ENCODE measurements at regions not wholly inside any gene's neighbourhood (a gene's known extent, or its start where the extent isn't known, plus 50 kb on each side); places are given as distances from the start of the nearest gene placed in this dataset.

DNA sequence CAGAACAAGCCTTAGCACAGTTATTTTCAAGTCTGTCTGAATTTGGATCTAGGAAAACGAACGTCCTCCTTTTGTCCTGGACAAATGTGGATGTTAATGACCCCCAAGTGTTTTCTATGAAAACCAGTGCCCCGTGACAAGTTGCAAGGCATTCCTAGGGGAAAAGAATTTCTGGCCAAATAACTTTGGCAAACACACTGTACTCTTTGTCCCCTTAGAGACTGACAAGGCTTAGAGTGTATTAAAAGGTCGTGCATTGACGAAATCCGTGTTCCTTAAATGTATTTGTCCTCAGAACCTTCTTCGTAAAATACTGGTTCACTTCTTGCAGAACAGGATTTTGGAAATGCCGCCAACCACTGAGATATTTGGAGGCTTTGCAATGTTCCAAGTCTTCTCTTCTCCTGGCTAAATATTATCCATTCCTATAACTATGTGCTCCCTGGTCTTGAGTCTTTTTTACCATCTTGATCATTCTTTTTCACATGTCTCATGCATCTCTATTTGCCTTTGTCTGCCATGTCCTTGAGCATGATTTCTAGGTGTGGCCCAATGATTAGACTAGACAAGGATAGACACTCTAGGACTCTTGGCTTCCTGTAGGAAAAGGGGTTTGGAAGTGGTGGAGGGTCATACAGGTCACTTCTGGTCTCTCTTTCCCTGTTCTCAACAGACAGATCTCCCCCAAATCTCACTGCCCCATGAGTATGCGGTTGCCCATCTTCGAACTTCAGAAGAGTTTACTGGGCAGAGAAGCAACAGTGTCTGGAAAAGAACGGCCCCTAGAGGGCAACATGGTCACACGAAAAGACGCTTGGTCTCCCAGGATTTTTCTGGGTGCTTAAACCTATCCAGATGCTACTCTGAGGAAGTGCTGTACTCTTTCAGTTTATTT is 117.5 kb downstream of the EDEM1 start:
- DNase-seq = peak; percentile 43

DNA sequence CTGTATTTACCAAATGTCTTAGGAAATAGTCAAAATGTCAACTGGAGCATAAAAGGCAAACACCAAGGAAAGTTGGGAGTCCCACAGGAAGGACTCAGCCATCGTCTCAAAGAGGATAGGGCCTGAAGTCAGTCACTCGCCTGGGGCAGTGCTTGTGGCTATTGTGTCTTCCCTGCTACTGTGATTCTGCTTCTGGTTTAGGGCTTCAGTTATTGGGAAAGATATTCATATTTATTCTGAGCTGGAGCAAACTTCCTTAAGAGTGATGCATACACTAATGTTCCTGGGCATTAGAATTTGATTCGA is 118.1 kb downstream of the EDEM1 start:
- DNase-seq = no peak

DNA sequence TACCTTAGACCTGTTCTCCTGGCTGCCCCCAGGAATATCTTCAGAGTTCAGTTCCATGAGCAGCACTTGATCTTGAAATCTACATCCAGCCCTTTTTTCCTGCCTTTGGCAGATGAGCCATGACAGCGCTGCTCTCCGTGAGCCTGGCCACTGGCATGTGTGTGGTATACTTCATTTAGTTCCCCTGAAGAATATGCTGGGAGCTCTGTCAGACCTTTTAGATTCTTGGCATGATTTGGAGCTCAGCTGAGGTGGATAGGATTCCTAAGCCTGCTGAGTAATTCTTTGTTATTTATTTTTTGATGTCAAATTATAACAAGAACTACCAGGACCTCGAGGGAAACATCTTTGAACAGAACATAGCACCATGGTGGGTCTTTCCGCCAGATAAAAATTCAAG is 121.7 kb downstream of the EDEM1 start:
- DNase-seq = no peak

DNA sequence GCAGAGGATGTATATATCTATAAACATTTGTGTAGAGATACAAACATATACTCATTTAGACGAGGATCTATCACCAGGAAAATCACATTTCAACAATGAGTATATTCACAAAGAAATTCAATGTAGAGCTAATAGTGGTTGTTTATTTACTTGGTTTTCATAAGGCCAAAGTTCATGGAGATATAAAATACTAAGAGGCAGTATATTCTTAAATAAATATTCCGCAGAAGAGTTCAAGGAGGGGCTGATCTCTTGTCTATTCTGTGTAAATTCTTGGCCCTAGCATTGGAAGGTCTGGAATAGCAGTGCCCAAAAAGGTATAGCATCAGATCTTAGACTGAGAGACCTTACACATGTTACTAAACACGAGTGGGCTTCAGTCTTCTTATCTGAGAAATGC is 122.1 kb downstream of the EDEM1 start:
- DNase-seq = no peak

DNA sequence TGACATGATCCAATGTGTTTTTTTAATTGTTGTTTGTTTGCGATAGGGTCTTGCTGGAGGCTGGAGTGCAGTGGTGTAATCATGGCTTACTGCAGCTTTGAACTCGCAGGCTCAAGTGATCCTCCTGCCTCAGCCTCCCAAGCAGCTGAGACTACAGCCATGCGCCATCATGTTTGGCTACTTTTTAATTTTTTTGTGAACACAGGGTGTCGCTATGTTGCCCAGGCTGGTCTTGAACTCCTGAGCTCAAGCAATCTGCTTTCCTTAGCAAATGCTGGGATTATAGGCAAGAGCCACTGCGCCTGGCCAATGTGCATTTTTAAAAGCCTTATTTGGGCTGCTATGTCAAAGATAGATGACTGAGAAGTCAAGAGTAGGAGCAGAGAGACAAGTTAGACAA is 123.0 kb downstream of the EDEM1 start:
- DNase-seq = no peak

DNA sequence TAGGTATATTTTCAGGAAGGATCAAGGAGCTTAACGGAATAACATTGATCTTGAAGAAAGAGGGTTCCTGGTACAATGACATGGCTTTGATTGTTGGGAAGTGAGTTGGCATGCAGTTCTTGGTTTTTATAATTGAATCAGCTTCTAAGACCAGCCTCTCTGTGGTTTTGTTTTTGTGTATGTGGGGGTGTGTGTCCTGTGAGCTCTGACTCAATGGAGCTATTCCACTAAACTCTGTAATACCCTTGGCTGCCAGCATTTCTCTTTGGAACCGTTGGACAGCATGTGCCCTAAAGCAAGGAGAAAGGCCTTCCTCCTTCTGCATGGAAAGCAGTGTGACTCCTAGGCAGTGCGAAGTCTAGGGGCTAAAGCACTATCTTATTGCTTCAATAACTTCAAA is 124.8 kb downstream of the EDEM1 start:
- no peak for DNase-seq

DNA sequence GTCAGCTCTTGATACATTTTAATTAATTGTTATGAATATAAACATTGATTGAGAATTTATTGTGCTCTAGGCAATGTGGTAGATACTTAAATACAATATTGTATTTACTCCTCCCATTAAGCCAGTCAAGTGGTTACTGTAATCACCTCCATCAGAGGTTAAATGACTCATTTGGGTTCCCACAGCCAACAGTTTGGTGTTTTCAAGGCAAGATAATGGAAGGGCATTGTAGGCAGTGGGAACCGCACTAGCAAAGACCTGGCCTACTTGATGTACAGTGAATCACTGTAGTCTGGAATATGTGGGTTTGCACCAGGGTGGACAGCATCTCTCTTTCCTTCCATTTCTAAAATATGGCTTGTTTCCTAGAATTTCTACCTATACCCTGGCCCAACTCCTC is 127.4 kb downstream of the EDEM1 start:
- no peak for DNase-seq

DNA sequence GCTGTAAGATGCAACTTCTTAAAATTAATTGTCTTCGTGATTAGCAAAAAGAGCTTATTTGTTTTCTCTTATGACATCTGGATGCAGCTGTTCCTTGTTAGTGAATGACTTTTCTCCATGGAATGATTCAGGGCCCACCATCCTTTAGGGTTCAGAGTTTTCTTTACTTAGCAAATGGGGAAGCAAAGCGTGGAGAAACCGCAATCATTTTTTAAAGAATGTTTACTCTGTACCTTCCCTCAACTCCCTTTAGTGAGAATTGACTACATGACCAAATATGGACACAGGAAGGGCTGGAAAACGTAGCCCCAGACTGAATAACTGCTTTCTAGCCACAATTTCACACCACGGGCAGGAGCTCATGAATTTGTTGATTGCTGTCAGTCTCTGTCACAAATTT is 130.1 kb downstream of the EDEM1 start:
- DNase-seq = no peak

DNA sequence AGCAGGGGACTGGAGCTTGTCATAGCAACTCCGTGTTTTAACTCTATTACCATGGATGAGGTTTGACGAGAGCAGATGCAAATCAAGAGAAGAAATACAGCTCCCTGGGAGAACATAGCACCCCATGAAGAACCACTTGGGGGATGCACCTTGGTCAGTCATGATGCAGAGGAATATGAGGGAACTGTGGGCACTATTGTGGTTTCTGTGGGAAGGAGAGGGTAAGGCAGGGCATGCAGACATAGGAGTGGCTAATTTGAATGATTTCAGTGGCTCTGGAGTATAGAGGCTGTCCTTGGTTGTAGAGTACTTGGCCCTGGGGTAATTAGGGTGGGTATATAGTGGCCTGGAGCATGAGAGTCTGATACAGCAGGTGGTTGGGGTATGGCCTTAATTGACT is 131.9 kb downstream of the EDEM1 start:
- DNase-seq = no peak

DNA sequence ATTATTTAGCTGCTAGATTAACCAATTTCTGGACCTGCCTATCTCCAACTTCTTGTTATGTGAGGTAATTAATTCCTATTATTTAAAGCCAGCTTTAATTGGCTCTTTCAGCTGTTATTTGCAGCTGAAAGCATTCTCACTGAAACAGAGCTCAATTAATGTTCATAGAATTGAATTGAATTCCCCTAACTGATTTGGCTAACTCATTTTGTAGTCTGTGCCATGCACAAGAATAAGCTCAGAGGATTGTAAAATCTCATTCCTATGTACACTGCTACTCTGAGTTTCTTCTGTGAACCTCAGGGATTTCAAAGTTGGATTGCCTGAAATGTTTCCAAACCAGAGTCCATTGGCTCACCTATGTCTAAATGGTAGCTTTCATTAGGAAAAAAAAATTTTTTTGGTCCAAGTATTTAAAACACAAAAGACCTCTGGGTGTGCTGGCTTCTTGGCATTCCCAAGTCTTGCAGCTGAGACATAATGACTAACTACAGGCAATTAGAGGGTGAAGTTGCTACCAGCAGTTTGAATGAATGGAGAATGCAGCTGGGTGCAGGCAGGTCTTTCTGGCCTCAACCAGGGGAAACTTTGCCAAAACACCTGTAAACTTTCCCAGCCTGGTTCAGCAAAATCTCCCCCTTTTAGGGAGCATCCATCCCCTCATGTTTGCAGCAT is 134.3 kb downstream of the EDEM1 start:
- no peak for DNase-seq

DNA sequence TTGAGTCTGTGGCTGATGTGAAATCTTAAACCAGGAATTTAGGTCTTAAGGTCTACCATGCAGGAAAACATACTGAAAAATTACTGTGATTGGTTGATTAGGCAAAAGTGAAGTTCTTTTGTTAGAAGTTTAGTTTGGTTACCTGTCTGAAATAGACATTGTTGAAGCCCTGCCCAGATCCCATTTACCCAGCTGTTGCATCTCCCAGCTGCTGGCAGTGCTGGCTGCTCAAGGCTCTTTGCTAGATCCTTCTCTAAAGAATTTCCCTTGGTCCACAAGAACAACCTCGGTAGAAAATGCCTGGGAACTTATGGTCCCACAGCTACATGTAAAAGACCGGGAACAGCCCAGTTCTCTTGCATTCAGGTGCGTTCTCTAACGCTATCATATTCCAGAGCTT is 137.3 kb downstream of the EDEM1 start:
- DNase-seq = no peak

DNA sequence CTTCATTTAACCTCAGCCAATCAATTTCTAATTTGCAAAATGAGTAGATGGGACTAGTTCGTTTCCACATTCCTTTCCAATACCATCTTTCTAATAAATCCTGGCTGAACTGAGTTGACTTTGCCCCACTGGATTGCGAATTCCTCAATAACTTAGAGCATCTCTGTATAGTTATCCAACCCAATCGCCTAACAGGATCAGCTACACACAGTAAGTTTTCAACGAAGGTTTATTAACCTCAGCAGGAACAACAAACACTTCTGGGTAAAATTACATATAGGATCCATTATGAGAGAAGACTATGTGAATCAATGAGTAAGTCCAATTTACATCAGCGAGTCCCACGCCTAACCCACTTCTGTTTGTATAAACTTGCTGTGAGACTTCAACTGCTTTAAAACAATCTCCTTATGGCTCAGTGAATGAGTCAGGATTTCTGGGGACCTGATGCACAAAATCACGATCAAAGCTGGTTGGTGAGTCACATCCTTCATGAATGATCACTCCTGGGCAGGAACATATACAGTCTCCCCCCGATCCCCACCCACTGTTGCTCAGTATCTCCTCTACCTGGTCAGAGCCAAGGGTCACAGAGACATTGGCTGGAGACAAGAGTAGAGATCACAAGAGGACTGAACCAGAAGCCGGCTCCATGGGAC is 142.8 kb downstream of the EDEM1 start:
- DNase-seq = peak; percentile 59

DNA sequence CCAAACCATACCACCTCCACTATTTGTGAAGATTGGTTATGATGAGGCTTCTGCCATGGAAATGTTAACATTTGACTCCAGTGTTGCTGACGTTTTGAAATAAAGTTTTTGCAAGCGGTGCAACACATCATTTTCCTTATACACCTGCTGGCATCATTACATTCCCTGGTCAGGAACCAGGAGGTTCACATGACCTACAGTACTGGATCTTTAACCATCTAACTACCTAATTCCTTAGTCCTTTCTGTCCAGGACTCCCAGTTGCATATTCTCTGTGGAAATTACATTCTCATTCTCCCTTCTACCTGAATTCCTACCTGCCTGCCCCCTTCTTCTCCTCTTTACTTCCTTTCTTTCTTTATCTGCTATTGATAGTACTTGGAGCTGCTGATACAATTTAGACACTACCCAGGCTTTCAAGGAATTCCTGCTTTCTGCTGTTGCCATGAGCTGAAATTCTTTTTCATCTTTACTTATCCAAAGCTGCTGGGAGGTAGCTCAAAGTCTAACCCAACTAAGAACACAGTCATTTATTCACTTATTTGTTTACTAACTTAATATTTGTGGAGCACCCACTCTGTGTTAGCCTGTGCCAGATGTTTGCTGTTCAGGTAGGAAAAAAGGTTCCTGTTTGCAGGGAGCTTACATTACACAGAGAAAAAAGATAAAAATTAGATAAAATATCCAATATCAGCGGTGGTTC is 144.2 kb downstream of the EDEM1 start:
- no peak for DNase-seq

DNA sequence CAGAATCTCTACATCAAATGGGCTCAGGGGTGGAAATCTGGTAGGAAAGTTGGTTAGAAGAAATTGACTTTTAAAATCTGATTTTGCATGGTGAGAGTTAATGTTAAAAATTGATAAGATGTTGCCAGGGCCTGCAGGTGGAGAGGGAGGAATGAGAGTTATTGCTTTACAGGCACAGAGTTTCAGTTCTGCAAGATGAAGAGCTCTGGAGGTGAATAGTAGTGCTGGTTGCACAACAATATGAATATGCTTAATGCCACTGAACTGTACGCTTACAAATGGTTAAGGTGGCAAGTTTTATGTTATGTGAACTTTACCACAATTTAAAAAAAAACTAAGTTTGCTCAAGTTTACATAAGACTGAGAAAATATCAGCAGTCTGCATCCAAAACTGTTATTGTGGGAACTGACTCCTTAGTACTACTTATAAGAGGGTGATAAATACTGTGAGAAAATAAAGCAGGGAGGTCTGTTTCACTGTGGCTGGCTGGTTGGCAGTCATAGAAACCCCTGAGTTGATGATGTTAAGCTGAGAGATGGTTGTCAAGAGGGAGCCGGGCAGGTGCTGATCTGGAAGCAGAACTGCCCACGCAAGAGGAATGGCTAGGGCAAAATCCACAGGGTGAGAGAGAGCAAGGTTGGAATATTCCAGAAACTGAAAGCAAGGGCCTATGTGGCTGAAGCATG is 144.9 kb downstream of the EDEM1 start:
- no peak for DNase-seq

DNA sequence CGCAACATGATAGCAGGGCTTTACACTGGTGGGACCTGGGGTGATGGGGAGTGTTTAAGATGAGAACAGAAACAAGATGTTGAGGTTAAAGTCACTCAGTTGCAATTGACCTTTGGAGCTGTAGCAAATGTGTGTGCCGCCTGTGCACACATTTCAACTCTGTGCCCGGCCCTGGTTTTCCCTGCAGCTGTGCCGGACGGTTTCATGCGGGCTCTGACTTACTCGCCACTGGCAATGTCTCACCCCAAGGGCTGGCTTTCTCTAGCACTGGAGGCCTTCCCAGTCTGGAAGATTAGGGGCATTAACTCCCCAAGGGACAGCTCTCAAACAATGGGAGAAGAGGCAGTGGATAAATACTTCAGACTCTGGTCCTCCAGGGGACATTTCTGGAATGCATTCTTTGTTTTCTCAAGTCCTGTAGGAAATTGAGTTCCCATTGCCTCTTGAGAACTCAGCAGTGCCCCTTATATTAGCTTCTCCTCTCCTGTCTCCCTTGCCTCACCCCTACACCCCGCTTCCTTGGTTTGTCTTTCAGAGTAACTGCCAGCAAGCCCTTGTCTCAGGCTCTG is 152.5 kb downstream of the EDEM1 start:
- DNase-seq = no peak

DNA sequence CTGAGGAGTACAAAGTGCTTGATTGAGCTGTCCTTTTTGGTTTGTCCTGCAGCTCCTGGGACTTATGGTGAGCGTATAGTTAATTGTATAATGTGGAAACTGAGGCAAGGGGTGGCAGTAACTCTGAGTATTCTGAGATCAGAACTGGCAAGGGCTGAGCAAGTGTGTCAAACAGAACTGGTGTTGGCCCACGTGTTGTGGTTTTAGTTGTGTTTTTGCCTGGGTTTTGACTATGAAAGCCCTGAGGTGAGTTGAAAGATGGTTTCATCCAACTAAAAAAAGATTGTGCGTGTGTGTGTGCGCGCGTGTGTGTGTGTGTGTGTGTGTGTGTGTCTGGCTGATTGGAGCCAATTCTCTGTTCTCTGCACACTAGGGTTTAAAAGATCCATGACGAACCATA is 154.1 kb downstream of the EDEM1 start:
- DNase-seq = no peak

DNA sequence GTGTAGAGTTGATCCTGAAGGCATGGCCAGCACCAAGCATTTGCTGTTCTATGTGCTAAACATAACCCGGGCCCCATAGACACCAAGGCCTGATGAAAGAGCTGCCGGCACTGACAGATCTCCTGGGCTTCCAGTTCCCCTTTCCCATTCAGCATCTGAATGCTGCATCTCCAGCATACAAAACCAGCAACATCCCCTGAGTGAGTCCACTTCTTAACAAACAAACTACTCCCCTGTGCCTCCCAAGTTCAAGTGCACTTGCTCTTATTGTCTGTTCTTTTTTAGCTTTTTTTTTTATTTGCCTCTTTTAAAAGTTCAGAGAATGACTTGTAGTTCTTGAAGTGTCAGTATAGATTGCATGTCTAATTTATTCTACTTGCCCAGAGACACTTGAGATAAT is 156.0 kb downstream of the EDEM1 start:
- DNase-seq = no peak

DNA sequence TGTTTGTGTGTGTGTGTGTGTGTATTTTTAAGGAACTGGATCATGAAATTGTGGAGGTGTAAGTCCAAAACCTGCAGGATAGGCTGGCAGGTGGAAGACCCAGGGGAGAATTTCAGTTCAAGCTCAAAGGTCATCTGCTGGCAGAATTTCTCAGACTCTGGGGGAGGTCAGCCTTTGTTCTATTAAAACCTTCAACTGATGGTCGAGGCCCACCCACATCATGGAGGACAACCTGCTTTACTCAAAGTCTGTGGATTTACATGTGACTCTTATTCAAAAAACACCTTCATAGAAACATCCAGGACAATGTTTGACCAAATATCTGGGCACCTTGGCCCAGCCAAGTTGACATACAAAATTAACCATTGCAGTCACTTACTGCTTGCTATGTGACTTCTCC is 157.2 kb downstream of the EDEM1 start:
- no peak for DNase-seq

DNA sequence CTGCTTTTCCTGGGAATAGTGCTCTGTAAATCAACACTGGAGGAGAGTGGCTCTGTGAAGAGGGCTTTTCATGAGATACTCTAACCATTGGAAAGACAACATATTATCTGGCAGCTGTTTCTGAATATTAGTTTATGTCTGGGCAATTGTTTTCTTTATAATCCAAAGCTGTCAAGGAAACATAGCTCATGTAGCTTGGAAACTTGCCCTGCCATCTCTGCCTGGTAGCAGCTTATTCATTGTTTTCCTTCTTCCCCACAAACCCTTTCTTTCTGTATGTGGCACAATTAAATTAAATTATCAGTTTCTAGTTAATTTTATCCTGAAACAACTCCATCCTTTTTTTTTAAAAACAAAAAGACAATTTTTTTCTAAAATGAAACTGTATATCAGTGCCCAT is 160.0 kb downstream of the EDEM1 start:
- no peak for DNase-seq

DNA sequence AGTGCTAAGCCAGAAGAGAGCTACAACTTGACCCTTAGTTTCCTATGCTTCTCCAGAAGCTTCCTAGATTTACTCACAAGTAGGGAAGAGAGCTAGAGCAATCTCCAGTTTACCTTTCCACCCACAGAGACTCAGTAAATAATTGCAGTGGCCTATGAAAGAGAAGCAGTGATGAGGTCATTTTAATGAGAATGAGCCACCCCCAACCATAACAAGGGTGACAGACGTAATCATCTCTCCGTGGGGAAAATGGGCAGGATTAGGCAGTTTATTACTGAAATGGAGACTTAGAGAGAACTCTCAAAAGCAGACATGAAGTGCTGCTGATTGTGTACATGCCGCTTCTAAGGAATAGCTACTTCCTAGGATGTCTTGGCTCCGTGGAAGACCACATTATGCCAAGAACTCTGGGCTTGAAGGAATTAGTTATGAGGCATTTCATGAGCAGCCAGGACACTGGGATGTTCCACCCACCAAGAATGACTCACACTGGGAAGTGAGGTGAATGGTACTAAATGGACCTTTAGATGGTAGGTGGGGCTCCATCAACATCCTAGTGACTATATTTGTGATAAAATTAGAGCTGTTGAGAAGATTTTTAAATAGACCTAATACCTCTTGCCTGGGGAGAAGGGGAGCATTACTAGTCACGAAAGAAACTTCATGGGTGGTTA is 160.9 kb downstream of the EDEM1 start:
- DNase-seq = no peak

DNA sequence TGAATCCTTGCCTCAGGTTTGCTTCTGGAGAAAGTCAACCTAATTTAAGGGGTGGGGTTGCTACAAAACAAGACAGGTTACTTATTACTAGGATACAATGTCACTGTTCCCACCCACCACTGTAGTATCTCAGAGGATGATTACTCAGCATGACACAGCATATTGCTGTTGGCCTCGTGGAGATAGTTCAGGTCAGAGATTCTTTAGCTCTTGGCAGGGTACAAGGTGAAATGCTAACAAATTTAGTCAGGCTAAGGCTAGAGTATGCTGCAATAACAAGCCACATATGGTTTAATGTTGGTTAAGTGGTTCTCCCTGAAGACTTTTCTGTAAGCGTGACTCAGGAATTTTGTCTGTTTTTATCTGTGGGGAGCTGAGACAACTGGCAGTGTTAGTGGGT is 161.8 kb downstream of the EDEM1 start:
- DNase-seq = no peak

DNA sequence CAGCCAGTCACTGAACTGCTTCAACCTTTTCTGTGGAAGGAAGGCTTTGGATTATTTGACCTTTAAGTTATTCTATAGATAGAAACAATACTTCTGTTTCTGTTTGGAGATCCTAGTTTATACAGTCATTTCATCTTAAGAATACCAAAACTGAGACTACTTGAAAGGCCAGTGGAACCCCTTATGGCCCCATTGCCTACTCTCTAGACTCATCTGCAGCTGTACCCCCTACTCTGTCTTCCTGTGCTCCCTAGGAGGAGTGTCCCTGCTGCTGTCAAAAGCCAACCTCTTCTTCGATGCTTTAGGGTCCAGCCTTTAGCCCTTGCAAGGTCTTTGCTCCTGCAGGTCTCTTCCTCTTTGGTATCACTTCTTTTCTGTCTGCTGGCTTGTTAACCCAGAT is 169.6 kb downstream of the EDEM1 start:
- DNase-seq = no peak

All from stimulated activated CD4-positive, alpha-beta T cell treated with anti-CD3 and anti-CD28 coated beads, Interleukin-1b, Interleukin-23, amount 100 ng/mL, for 48 hours (primary cell).